ENCODE measurements at regions not wholly inside any gene's neighbourhood (a gene's known extent, or its start where the extent isn't known, plus 50 kb on each side); places are given as distances from the start of the nearest gene placed in this dataset.

- TF ChIP-seq CTCF (IDR thresholded peaks at IDR 0.05) (no peak), POLR2A (IDR thresholded peaks at IDR 0.05) (no peak)
These were observed 877.7 kb upstream of the PRMT6 start for GRCh38 chr1:106178791-106179190.
